Activated naive CD4-positive, alpha-beta T cell treated with anti-CD3 and anti-CD28 coated beads, Interleukin-2, amount 50 U/mL, for 72 hours (primary cell): ENCODE measurements at regions not wholly inside any gene's neighbourhood (a gene's known extent, or its start where the extent isn't known, plus 50 kb on each side); places are given as distances from the start of the nearest gene placed in this dataset.

ENCODE experiments used
- ATAC-seq, 2 donors: fragments of 150-1000 bp; cut with Tn5 transposase; 2 replicates each; pipeline ENCODE4 v1.10.0; 2021; ENCODE audit warnings: mild to moderate bottlenecking in 2 of 2, moderate library complexity in 2 of 2
- DNase-seq, 2 donors: peaks; one replicate each; pipeline ENCODE4 v3.0.0; 2021 to 2022; ENCODE audit warnings: low spot score in 2 of 2
- H3K27ac Mint-ChIP-seq, 2 donors: one replicate each; pipeline ENCODE4 v1.8.0; 2022; ENCODE audit warnings: mild to moderate bottlenecking in 2 of 2, mixed read lengths in 2 of 2
- H3K36me3 Mint-ChIP-seq, 2 donors: one replicate each; pipeline ENCODE4 v1.8.0; 2022; ENCODE audit warnings: mixed read lengths in 2 of 2
- H3K9me3 Mint-ChIP-seq, 2 donors: one replicate each; pipeline ENCODE4 v1.8.0; 2022; ENCODE audit warnings: mixed read lengths in 2 of 2

- DNase-seq = no peak
- ATAC-seq = no peak
- Mint-ChIP-seq H3K27ac (no peak overlapping the region), H3K36me3 (peaks cover 0 to 9% of the 10 kb centered on the region in 2 donors), H3K9me3 (peaks cover 18 to 39% of the 10 kb centered on the region in 2 donors)
Observed at GRCh38 chr7:52917982-52918578, 117.4 kb upstream of the POM121L12 start.

GRCh38 chr7:52911795-52912194 is 123.6 kb upstream of the POM121L12 start:
- H3K9me3 Mint-ChIP-seq = peaks cover 0 to 18% of the 10 kb centered on the region in 2 donors
- DNase-seq = no peak

DNA sequence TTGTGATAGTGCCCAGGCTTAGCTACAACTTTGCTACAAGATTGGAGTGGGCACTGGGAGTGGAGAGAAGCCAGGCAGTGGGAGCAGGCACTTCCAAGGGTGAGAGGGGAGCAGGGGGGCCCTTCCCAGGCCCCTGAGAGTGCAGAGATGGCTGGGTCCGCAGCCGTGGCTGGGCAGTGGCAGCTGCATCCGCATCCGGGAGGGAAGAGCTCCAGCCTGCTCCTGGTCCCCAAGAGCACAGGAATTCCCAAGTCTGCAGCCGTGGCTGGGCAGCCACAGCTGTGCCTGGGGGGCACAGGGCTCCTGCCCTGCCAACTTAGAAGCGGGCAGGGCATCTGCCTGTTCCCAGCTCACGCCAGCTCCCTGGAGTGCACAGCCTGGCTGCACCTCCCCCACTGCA is 124.1 kb upstream of the POM121L12 start:
- no peak overlapping the region for H3K27ac Mint-ChIP-seq
- no peak for DNase-seq
- H3K36me3 Mint-ChIP-seq = peaks cover 0 to 9% of the 10 kb centered on the region in 2 donors
- no peak for ATAC-seq
- H3K9me3 Mint-ChIP-seq = peaks cover 0 to 15% of the 10 kb centered on the region in 2 donors

More at GRCh38 chr7:52911795-52912194, 123.6 kb upstream of the POM121L12 start:
- Mint-ChIP-seq H3K27ac (no peak overlapping the region), H3K36me3 (peaks cover 0 to 9% of the 10 kb centered on the region in 2 donors)
- no peak for ATAC-seq

DNA sequence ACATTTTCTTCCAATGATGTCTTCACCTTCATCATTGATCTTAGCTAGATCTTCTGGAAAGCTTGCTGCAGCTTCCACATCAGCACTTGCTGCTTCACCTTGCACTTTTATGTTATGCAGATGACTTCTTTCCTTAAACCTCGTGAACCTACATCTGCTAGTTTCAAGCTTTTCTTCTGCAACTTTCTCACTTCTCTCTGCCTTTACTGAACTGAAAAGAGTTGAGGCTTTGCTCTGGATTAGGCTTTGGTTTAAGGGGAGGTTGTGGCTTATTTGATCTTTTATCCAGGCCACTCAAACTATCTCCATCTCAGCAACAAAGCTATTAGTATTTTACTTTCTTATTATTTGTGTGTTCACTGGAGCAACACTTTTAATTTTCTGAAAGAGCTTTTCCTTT is 125.5 kb upstream of the POM121L12 start:
- Mint-ChIP-seq H3K27ac (no peak overlapping the region), H3K9me3 (peaks cover 0 to 15% of the 10 kb centered on the region in 2 donors), H3K36me3 (peaks cover 0 to 9% of the 10 kb centered on the region in 2 donors)
- no peak for DNase-seq
- no peak for ATAC-seq

DNA sequence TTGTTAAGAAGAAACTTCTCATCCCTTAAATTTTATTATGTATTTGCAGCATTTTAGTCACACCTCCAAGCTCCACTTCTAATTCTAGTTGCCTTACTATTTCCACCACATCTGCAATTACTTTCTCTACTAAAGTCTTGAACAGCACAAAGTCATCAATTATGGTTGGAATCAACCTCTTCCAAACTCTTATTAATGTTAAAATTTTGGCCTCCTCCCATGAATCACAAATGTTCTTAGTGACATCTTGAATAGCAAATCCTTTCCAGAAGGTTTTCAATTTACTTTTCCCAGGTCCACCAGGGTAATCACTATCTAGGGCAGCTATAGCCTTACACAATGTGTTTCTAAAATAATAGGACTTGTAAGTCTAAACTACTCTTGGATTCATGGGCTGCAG is 126.3 kb upstream of the POM121L12 start:
- H3K9me3 Mint-ChIP-seq = peaks cover 0 to 10% of the 10 kb centered on the region in 2 donors
- H3K36me3 Mint-ChIP-seq = peaks cover 0 to 9% of the 10 kb centered on the region in 2 donors
- DNase-seq = no peak
- no peak overlapping the region for H3K27ac Mint-ChIP-seq
- no peak for ATAC-seq

GRCh38 chr7:52897713-52898112 is 137.7 kb upstream of the POM121L12 start:
- Mint-ChIP-seq H3K36me3 (peaks cover 0 to 4% of the 10 kb centered on the region in 2 donors), H3K9me3 (peaks cover 18 to 19% of the 10 kb centered on the region in 2 donors), H3K27ac (no peak overlapping the region)
- no peak for ATAC-seq
- DNase-seq = no peak

- DNase-seq = no peak
- H3K27ac Mint-ChIP-seq = no peak overlapping the region
- H3K9me3 Mint-ChIP-seq = peaks cover 18 to 19% of the 10 kb centered on the region in 2 donors
- ATAC-seq = no peak
- peaks cover 0 to 4% of the 10 kb centered on the region in 2 donors for H3K36me3 Mint-ChIP-seq
Observed at GRCh38 chr7:52897288-52897687, 138.1 kb upstream of the POM121L12 start.

DNA sequence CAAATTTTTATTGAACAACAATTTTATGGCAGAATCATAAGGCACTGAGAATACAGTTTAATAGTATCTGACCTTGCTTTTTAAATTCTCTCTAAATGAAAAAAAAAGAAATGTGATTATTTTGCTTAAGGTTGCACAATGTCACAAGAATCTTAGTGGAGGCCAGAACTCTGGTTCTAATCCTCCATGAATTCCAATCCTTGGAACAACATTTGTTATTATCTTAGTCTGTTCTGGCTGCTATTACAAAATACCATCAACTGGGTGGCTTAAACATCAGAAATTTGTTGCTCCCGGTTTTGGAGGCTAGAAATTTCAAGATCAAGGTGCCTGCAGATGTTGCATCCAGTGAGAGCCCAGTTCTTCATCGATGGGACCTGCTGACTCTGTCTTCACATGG is 158.2 kb upstream of the POM121L12 start:
- H3K9me3 Mint-ChIP-seq = peaks cover 6 to 20% of the 10 kb centered on the region in 2 donors
- DNase-seq (no peak), ATAC-seq (no peak)
- H3K36me3 Mint-ChIP-seq = peaks cover 6 to 7% of the 10 kb centered on the region in 2 donors
- no peak overlapping the region for H3K27ac Mint-ChIP-seq

- no peak overlapping the region for H3K27ac Mint-ChIP-seq
- ATAC-seq = no peak
- H3K36me3 Mint-ChIP-seq = peaks cover 6 to 7% of the 10 kb centered on the region in 2 donors
- peaks cover 11 to 22% of the 10 kb centered on the region in 2 donors for H3K9me3 Mint-ChIP-seq
- DNase-seq = no peak
Observed at GRCh38 chr7:52876402-52876801, 159.0 kb upstream of the POM121L12 start.

DNA sequence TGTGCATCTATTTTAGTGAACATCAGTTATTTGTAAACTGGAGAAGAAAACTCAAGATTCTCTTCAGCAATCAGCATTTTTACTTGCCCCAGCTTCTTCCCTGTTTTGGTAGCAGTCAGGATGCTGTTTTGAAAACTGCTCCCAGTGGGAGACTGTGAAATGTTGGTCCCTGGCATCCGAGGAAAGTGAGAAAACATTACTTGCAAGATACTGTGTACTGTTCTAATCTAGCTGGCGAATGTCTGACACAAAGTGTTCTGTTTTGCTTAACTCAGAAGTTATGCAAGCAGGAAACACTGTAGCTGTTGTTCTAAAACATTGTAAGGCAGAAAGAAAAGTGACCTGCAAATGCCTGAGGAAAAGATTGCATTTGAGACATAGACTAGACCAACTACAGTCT is 171.8 kb upstream of the POM121L12 start:
- Mint-ChIP-seq H3K36me3 (peaks cover 0 to 10% of the 10 kb centered on the region in 2 donors), H3K27ac (no peak overlapping the region), H3K9me3 (peaks cover 18 to 19% of the 10 kb centered on the region in 2 donors)
- no peak for DNase-seq
- no peak for ATAC-seq

DNA sequence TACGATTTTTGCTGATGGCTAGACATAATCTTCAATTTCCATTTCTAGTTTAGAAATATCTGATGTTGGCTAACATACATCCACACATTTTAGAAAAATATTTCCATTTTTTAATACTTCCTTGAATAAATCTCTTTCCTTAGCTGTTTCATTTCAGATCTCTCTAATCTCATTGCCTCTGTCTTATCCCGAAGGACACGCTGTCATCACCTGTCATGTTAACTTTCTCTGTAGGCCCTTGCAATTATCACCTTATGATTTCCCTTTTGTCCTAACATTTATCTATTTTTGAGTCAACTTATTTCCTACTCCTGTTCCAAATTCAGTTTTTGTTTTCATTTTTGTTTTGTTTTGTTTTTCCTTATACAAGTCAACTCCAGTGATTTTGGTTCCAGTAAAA is 173.1 kb upstream of the POM121L12 start:
- Mint-ChIP-seq H3K9me3 (peaks cover 9 to 10% of the 10 kb centered on the region in 2 donors), H3K27ac (no peak overlapping the region), H3K36me3 (peaks cover 0 to 5% of the 10 kb centered on the region in 2 donors)
- no peak for ATAC-seq
- no peak for DNase-seq

- peaks cover 3 to 12% of the 10 kb centered on the region in 2 donors for H3K9me3 Mint-ChIP-seq
- DNase-seq (no peak), ATAC-seq (no peak)
- no peaks in the 10 kb centered on the region for H3K36me3 Mint-ChIP-seq
- H3K27ac Mint-ChIP-seq = no peak overlapping the region
Observed at GRCh38 chr7:52857367-52857766, 178.1 kb upstream of the POM121L12 start.

- H3K9me3 Mint-ChIP-seq = peaks cover 4 to 12% of the 10 kb centered on the region in 2 donors
Observed at GRCh38 chr7:52854681-52855080, 180.8 kb upstream of the POM121L12 start.

DNA sequence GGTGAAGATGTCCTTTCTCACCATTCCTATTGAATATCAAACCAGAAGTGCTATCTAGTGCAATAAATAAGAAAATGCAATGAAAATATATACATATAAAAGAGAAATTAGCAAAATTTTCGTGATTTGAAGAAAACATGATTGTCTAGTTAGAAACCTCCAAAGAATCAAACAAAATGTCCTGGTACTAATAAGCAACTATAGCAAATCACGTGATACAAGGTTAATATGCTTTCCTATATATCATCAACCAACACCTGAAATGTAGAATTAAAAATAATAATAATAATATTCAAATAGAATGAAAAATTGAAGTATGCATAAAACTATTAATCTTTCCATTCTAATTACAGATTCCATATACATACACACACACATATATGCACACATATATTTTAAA is 183.9 kb upstream of the POM121L12 start:
- DNase-seq (no peak), ATAC-seq (no peak)
- H3K36me3 Mint-ChIP-seq = peaks cover 0 to 6% of the 10 kb centered on the region in 2 donors
- H3K9me3 Mint-ChIP-seq = peaks cover 4 to 19% of the 10 kb centered on the region in 2 donors
- H3K27ac Mint-ChIP-seq = no peak overlapping the region

More at GRCh38 chr7:52854681-52855080, 180.8 kb upstream of the POM121L12 start:
- Mint-ChIP-seq H3K27ac (no peak overlapping the region), H3K36me3 (no peaks in the 10 kb centered on the region)
- ATAC-seq = no peak
- no peak for DNase-seq

DNA sequence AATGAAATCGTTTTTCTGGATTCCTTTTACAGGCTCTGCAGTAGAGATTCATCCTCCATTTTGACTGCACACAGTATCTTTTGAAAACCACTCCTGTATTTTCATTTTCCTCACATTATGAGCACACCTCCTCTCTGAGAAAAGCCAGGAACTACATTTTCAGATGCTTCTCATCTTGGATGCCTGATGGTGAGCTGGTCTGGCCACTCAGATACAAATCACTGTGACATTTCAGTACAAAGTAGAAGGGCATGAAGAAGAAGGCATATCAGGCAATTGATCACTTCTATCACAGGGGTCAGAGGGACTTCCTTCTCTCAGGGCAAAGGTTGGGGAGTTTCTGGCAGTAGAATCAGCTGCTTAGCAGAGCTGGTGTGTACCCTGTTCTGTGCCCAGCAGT is 192.0 kb upstream of the POM121L12 start:
- Mint-ChIP-seq H3K27ac (no peak overlapping the region), H3K9me3 (peaks cover 5 to 22% of the 10 kb centered on the region in 2 donors), H3K36me3 (peaks cover 0 to 6% of the 10 kb centered on the region in 2 donors)
- no peak for DNase-seq
- ATAC-seq = no peak

GRCh38 chr7:52842202-52842900 is 193.1 kb upstream of the POM121L12 start:
- DNase-seq (no peak), ATAC-seq (no peak)
- H3K27ac Mint-ChIP-seq = no peak overlapping the region
- peaks cover 9 to 25% of the 10 kb centered on the region in 2 donors for H3K9me3 Mint-ChIP-seq
- peaks cover 0 to 2% of the 10 kb centered on the region in 2 donors for H3K36me3 Mint-ChIP-seq

GRCh38 chr7:52838981-52839411 is 196.4 kb upstream of the POM121L12 start:
- Mint-ChIP-seq H3K36me3 (no peaks in the 10 kb centered on the region), H3K9me3 (peaks cover 13 to 24% of the 10 kb centered on the region in 2 donors), H3K27ac (no peak overlapping the region)
- DNase-seq = no peak
- no peak for ATAC-seq
